IMR-90 (cell line): ENCODE measurements at regions not wholly inside any gene's neighbourhood (a gene's known extent, or its start where the extent isn't known, plus 50 kb on each side); places are given as distances from the start of the nearest gene placed in this dataset.

Experiments
- ATAC-seq: fragments of 200-7000 bp; cut with Tn5 transposase; 2 replicates; pipeline ENCODE4 v1.9.1; 2020; ENCODE audit warnings: low read depth, mild to moderate bottlenecking, moderate library complexity
- BruUV-seq: library from RNA; stranded (reverse); fragments of 400-500 nt; replicated peaks from 2 replicates; lab custom pipeline; 2021; lab: Mats Ljungman, UMichigan
- CTCF ChIA-PET: fragments of 300-600 bp; formaldehyde crosslinking; extraction: SDS; loops from one replicate; lab custom pipeline; 2021; ENCODE audit warnings: antibody characterized with exemption; lab: Yijun Ruan, JAX
- POLR2A ChIA-PET: fragments of 300-600 bp; sonication (Branson Sonifier 250); formaldehyde crosslinking; loops from one replicate; lab custom pipeline; 2022; ENCODE audit warnings: antibody characterized with exemption; ENCODE audit not compliant: unreplicated experiment; lab: Charles Lee
- DNase-seq: peaks from one replicate; pipeline ENCODE4 v3.0.0; 2013
- H2AFZ ChIP-seq: replicated peaks from 2 replicates; pipeline ENCODE3; 2013; ENCODE audit warnings: low read length, mild to moderate bottlenecking; ENCODE audit not compliant: poor library complexity
- H2AK5ac ChIP-seq: 2 replicates; pipeline ENCODE4 v1.6.1; 2013; ENCODE audit warnings: low read depth, low read length, inconsistent platforms
- H2AK9ac ChIP-seq: replicated peaks from 2 replicates; pipeline ENCODE3; 2013; ENCODE audit warnings: mild to moderate bottlenecking, low read depth, low read length, moderate library complexity; ENCODE audit not compliant: poor library complexity
- H2BK120ac ChIP-seq: 2 replicates; pipeline ENCODE4 v1.6.1; 2013; ENCODE audit warnings: low read depth, low read length, inconsistent platforms
- H2BK15ac ChIP-seq: 3 replicates; pipeline ENCODE4 v1.6.1; 2013; ENCODE audit warnings: low read depth, low read length, inconsistent platforms
- H2BK20ac ChIP-seq: 2 replicates; pipeline ENCODE4 v1.6.1; 2013; ENCODE audit warnings: low read depth, mild to moderate bottlenecking, inconsistent platforms, low read length, moderate library complexity
- H2BK5ac ChIP-seq: 2 replicates; pipeline ENCODE4 v1.6.1; 2013; ENCODE audit warnings: mild to moderate bottlenecking, low read depth, low read length, inconsistent platforms; ENCODE audit not compliant: poor library complexity, severe bottlenecking
- H3K14ac ChIP-seq: replicated peaks from 2 replicates; pipeline ENCODE4 v1.6.1; 2013; ENCODE audit warnings: low read depth, low read length, inconsistent platforms
- H3K18ac ChIP-seq: 2 replicates; pipeline ENCODE4 v1.6.1; 2013; ENCODE audit warnings: low read depth, low read length, control low read depth
- H3K23ac ChIP-seq: 2 replicates; pipeline ENCODE4 v1.6.1; 2013; ENCODE audit warnings: low read depth, low read length, inconsistent platforms
- H3K27ac ChIP-seq: 2 replicates; pipeline ENCODE4 v1.5.1; 2013; ENCODE audit warnings: mild to moderate bottlenecking, control low read depth, low read length; ENCODE audit not compliant: insufficient read depth
- H3K27me3 ChIP-seq: 2 replicates; pipeline ENCODE4 v1.6.1; 2013; ENCODE audit warnings: low read length; ENCODE audit not compliant: control insufficient read depth, insufficient read depth
- H3K36me3 ChIP-seq: 2 replicates; pipeline ENCODE4 v1.6.1; 2013; ENCODE audit warnings: low read length, mixed read lengths; ENCODE audit not compliant: control insufficient read depth, insufficient read depth
- H3K4ac ChIP-seq: 2 replicates; pipeline ENCODE4 v1.6.1; 2013; ENCODE audit warnings: low read depth, low read length, inconsistent platforms
- H3K4me1 ChIP-seq: 2 replicates; pipeline ENCODE4 v1.6.1; 2013; ENCODE audit warnings: low read length, mixed read lengths; ENCODE audit not compliant: control insufficient read depth, insufficient read depth
- H3K4me2 ChIP-seq: 2 replicates; pipeline ENCODE4 v1.6.1; 2013; ENCODE audit warnings: low read depth, mild to moderate bottlenecking, control low read depth, low read length, moderate library complexity
- H3K4me3 ChIP-seq: 2 replicates; pipeline ENCODE4 v1.5.1; 2013; ENCODE audit warnings: low read depth, mild to moderate bottlenecking, control low read depth, low read length, moderate library complexity; ENCODE audit not compliant: insufficient read depth
- H3K56ac ChIP-seq: 2 replicates; pipeline ENCODE4 v1.6.1; 2013; ENCODE audit warnings: low read length, inconsistent platforms; ENCODE audit not compliant: insufficient read depth; ENCODE audit errors: extremely low read depth
- H3K79me1 ChIP-seq, 2 experiments: 2 replicates each; pipeline ENCODE4 v1.6.1; 2013; ENCODE audit warnings: low read length in 2 of 2, inconsistent platforms in 1 of 2, low read depth in 1 of 2
- H3K9ac ChIP-seq: 2 replicates; pipeline ENCODE4 v1.6.1; 2013; ENCODE audit warnings: low read depth, low read length, control low read depth
- H3K9me1 ChIP-seq: 2 replicates; pipeline ENCODE4 v1.6.1; 2013; ENCODE audit warnings: low read length, inconsistent platforms; ENCODE audit not compliant: insufficient read depth
- H3K9me3 ChIP-seq: 2 replicates; pipeline ENCODE4 v1.6.1; 2013; ENCODE audit warnings: low read length; ENCODE audit not compliant: control insufficient read depth, insufficient read depth
- H4K20me1 ChIP-seq: 2 replicates; pipeline ENCODE4 v1.6.1; 2013; ENCODE audit warnings: low read length, inconsistent platforms; ENCODE audit not compliant: insufficient read depth
- H4K5ac ChIP-seq: 2 replicates; pipeline ENCODE4 v1.6.1; 2013; ENCODE audit warnings: mild to moderate bottlenecking, low read depth, low read length, control low read depth
- H4K8ac ChIP-seq, 2 experiments: 2 replicates each; pipeline ENCODE4 v1.6.1; 2013; ENCODE audit warnings: low read depth in 2 of 2, low read length in 2 of 2, control low read depth in 1 of 2, inconsistent platforms in 1 of 2
- H4K91ac ChIP-seq: 2 replicates; pipeline ENCODE4 v1.6.1; 2013; ENCODE audit warnings: low read depth, low read length, inconsistent platforms; ENCODE audit not compliant: insufficient read depth
- FOS ChIP-seq: fragments of 150-350 bp; IDR thresholded peaks from 2 replicates; pipeline ENCODE4 v1.6.1; 2016; ENCODE audit warnings: low read depth, low read length
- MAFK ChIP-seq: IDR thresholded peaks from 2 replicates; pipeline ENCODE4 v1.6.1; 2012; ENCODE audit warnings: low read depth, low read length, improper control_type of control experiment
- WGBS, 2 experiments: methylation state at CpG; one replicate each; pipeline versions ENCODE4 v1.1.5 to v1.1.7; 2013; ENCODE audit warnings: missing lambda C conversion rate in 2 of 2; ENCODE audit not compliant: insufficient read length in 1 of 2; ENCODE audit errors: extremely low coverage in 2 of 2; 5-methylcytosine and 5-hydroxymethylcytosine counted together
- dilution Hi-C: fragments of 300-500 bp; cut with HindIII; formaldehyde crosslinking; loops from one replicate; pipeline ENCODE4 v1.14.3; 2018; ENCODE audit warnings: low sequenced_read_pairs; ENCODE audit not compliant: unreplicated experiment
- in situ Hi-C: fragments of 300-500 bp; cut with MboI; formaldehyde crosslinking; loops from 3 replicates; pipeline ENCODE4 v1.14.3; 2019; ENCODE audit warnings: low sequenced_read_pairs, inconsistent platforms, mixed read lengths
- intact Hi-C: fragments of 100-400 bp; cut with micrococcal nuclease; formaldehyde crosslinking; loops from 2 replicates; pipeline ENCODE4 v1.10.0; 2022

GRCh38 chr5:53378590-53379247 lies 101.7 kb upstream of the FST start:
- in situ Hi-C loops: no loop called here
- H2BK20ac ChIP-seq: peak overlapping the region; percentile 78
- H3K36me3 ChIP-seq: no peaks in the 10 kb centered on the region; the same call in 1 of the 2 replicates
- dilution Hi-C loops: no loop called here
- DNase-seq (peak; percentile 90), ATAC-seq (peak; percentile 98)
- H3K79me1 ChIP-seq: no peaks in the 10 kb centered on the region
- H3K27me3 ChIP-seq: no peaks in the 10 kb centered on the region
- H2BK5ac ChIP-seq: peak overlapping the region; percentile 97
- H3K9ac ChIP-seq: peak overlapping the region; percentile 80; the same call in 1 of the 2 replicates
- no peak overlapping the region for H3K4me3 ChIP-seq
- ChIA-PET POLR2A (interaction anchor here (0.6 kb wide), 3 partner anchors 25 to 203 kb away, joined by 3 to 4 read pairs (median 3); no protein-coding TSS in a partner anchor), CTCF (interaction anchor here (0.6 to 0.9 kb wide), 2 partner anchors 9 to 23 kb away, joined by 3 read pairs; no protein-coding TSS in a partner anchor)
- H3K18ac ChIP-seq: peak overlapping the region; percentile 100
- peak overlapping the region; percentile 90 for H3K4me2 ChIP-seq
- peak overlapping the region; percentile 97 for H3K27ac ChIP-seq
- peak overlapping the region; percentile 93 for H2BK120ac ChIP-seq
- peak overlapping the region; percentile 92 for H4K91ac ChIP-seq
- H3K4ac ChIP-seq: peak overlapping the region; percentile 78
- 0 out of 2 replicates have a peak, but pooled peaks cover under 1% of the 10 kb centered on the region for H3K9me3 ChIP-seq
- peak overlapping the region; percentile 66 for H2AFZ ChIP-seq
- H3K4me1 ChIP-seq: peaks cover 3% of the 10 kb centered on the region
- peak overlapping the region; percentile 95 for H4K5ac ChIP-seq
- H3K23ac ChIP-seq: peak overlapping the region; percentile 43; the same call in 1 of the 2 replicates
- TF ChIP-seq MAFK: no peak
- TF ChIP-seq FOS: peak; percentile 85
- intact Hi-C loops: no loop called here
- H3K9me1 ChIP-seq: no peaks in the 10 kb centered on the region
- no TSS peak for BruUV-seq
- H2AK5ac ChIP-seq: peak overlapping the region; percentile 96
- no CpG with 5 or more reads among the region's 3 CpGs for WGBS, 2 experiments
- H2BK15ac ChIP-seq: peak overlapping the region; percentile 94
- H4K8ac ChIP-seq: peak overlapping the region; percentile 66 to 95
- peak overlapping the region; percentile 60; the same call in 1 of the 2 replicates for H3K56ac ChIP-seq
- no peak overlapping the region for H2AK9ac ChIP-seq
- peak overlapping the region; percentile 76 for H3K14ac ChIP-seq
- no peaks in the 10 kb centered on the region for H4K20me1 ChIP-seq
